ENCODE measurements at regions not wholly inside any gene's neighbourhood (a gene's known extent, or its start where the extent isn't known, plus 50 kb on each side); places are given as distances from the start of the nearest gene placed in this dataset.

DNA sequence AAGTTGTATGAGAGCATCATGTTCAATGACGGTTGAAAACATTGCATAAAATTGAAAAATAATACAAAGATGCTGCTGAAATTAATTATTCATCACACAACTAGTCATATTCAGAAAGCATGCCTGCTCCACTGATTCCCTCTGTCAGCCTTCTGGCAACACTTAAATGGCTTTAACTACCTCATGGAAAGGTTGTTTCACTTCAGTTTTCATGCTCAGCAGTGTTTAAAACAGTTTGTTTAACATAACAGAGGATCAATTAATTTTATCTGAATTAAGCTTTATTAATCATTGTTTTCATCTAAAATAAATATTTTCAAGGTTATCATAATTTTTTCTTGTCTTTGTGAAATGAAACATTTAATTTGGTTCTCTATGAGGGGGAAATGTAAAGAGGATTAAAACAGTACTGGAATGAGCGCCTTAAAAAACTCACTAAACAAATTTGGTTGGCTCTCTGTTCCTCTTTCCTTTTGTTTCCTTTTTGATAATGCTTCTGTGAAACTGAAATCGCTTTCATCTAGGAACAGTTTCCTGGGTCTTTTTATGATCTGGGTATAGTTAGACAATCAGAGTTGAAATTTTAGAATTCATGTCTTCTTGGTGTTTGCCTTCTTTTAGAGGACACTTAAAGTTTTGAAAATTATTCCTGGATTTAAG lies 427.4 kb downstream of the SH2D4B start:
- TF ChIP-seq, protein P1, sequence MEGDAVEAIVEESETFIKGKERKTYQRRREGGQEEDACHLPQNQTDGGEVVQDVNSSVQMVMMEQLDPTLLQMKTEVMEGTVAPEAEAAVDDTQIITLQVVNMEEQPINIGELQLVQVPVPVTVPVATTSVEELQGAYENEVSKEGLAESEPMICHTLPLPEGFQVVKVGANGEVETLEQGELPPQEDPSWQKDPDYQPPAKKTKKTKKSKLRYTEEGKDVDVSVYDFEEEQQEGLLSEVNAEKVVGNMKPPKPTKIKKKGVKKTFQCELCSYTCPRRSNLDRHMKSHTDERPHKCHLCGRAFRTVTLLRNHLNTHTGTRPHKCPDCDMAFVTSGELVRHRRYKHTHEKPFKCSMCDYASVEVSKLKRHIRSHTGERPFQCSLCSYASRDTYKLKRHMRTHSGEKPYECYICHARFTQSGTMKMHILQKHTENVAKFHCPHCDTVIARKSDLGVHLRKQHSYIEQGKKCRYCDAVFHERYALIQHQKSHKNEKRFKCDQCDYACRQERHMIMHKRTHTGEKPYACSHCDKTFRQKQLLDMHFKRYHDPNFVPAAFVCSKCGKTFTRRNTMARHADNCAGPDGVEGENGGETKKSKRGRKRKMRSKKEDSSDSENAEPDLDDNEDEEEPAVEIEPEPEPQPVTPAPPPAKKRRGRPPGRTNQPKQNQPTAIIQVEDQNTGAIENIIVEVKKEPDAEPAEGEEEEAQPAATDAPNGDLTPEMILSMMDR (IDR thresholded peaks at IDR 0.05; ENCODE audit: insufficient read depth, low read length, poor library complexity, severe bottlenecking): no peak
- TF ChIP-seq EZH2phosphoT487 (conservative IDR thresholded peaks at IDR 0.05; ENCODE audit: low read length): no peak

Data from SU-DHL-6 (cell line).